H1 (cell line): ENCODE measurements at regions not wholly inside any gene's neighbourhood (a gene's known extent, or its start where the extent isn't known, plus 50 kb on each side); places are given as distances from the start of the nearest gene placed in this dataset.

Experiments used
- CTCF ChIA-PET: fragments of 300-600 bp; sonication (Branson Sonifier 250); formaldehyde crosslinking; loops from one replicate; lab custom pipeline; 2021; ENCODE audit not compliant: partially characterized antibody; lab: Charles Lee
- POLR2A ChIA-PET: fragments of 300-600 bp; sonication (Branson Sonifier 250); formaldehyde crosslinking; loops from one replicate; lab custom pipeline; 2021; ENCODE audit warnings: inconsistent platforms; ENCODE audit not compliant: partially characterized antibody; lab: Charles Lee
- DNase-seq, 2 experiments: peaks; one replicate each; pipeline versions ENCODE4 v3.0.0 to v3.0.0-alpha.2; 2010 to 2022; ENCODE audit warnings: low spot score in 2 of 2, low read depth in 1 of 2, mixed read lengths in 1 of 2
- FAIRE-seq: peaks from 2 replicates; lab custom pipeline; 2011; peaks lifted over from hg19 to GRCh38; lab: Jason Lieb, UNC
- H2AFZ ChIP-seq: 2 replicates; pipeline ENCODE4 v1.8.1; 2012; ENCODE audit warnings: low read length, inconsistent platforms
- H2AK5ac ChIP-seq: 2 replicates; pipeline ENCODE4 v1.6.1; 2013; ENCODE audit warnings: low read depth, low read length
- H2BK120ac ChIP-seq: replicated peaks from 2 replicates; pipeline ENCODE3; 2013; ENCODE audit warnings: low read depth, low read length, inconsistent platforms
- H2BK12ac ChIP-seq: 2 replicates; pipeline ENCODE4 v1.6.1; 2013; ENCODE audit warnings: low read depth, low read length
- H2BK15ac ChIP-seq: 2 replicates; pipeline ENCODE4 v1.6.1; 2013; ENCODE audit warnings: low read length
- H2BK20ac ChIP-seq: 2 replicates; pipeline ENCODE4 v1.6.1; 2013; ENCODE audit warnings: low read length
- H2BK5ac ChIP-seq: 2 replicates; pipeline ENCODE4 v1.6.1; 2013; ENCODE audit warnings: low read depth, low read length
- H3K14ac ChIP-seq: 2 replicates; pipeline ENCODE4 v1.6.1; 2013; ENCODE audit warnings: inconsistent platforms; ENCODE audit not compliant: insufficient read length
- H3K18ac ChIP-seq: 2 replicates; pipeline ENCODE4 v1.6.1; 2013; ENCODE audit warnings: low read length; ENCODE audit errors: extremely low read depth
- H3K23ac ChIP-seq: 2 replicates; pipeline ENCODE4 v1.6.1; 2013; ENCODE audit warnings: inconsistent platforms; ENCODE audit not compliant: insufficient read length
- H3K23me2 ChIP-seq: 2 replicates; pipeline ENCODE4 v1.6.1; 2013; ENCODE audit warnings: low read depth, low read length
- H3K27ac ChIP-seq: 2 replicates; pipeline ENCODE4 v1.6.1; 2011; ENCODE audit warnings: low read depth, low read length, inconsistent platforms
- H3K27me3 ChIP-seq, 4 experiments: replicated peaks in 1 of 4; 1 replicate in 1 of 4; 2 replicates in 3 of 4; pipeline versions ENCODE4 v1.6.1 to v1.8.1; 2011 to 2013; ENCODE audit warnings: low read length in 3 of 4, mild to moderate bottlenecking in 3 of 4, inconsistent platforms in 2 of 4, mixed read lengths in 2 of 4, moderate library complexity in 1 of 4; ENCODE audit not compliant: control insufficient read depth in 3 of 4, insufficient read depth in 3 of 4; ENCODE audit errors: extremely low read depth in 1 of 4
- H3K36me3 ChIP-seq, 4 experiments: 2 replicates each; pipeline versions ENCODE4 v1.6.1 to v1.8.1; 2011 to 2013; ENCODE audit warnings: mild to moderate bottlenecking in 4 of 4, low read length in 3 of 4, moderate library complexity in 2 of 4, control low read depth in 1 of 4, inconsistent platforms in 1 of 4; ENCODE audit not compliant: insufficient read depth in 4 of 4, control insufficient read depth in 2 of 4
- H3K4ac ChIP-seq: replicated peaks from 2 replicates; pipeline ENCODE3; 2013; ENCODE audit warnings: low read length, low read depth, mixed read lengths, inconsistent platforms; ENCODE audit not compliant: insufficient read length
- H3K4me1 ChIP-seq, 4 experiments: replicated peaks in 1 of 4; 1 replicate in 1 of 4; 2 replicates in 3 of 4; pipeline versions ENCODE4 v1.6.1 to v1.8.1; 2011 to 2013; ENCODE audit warnings: low read length in 3 of 4, inconsistent platforms in 2 of 4, mixed read lengths in 1 of 4; ENCODE audit not compliant: insufficient read depth in 4 of 4, control insufficient read depth in 3 of 4
- H3K4me2 ChIP-seq, 2 experiments: 2 replicates each; pipeline versions ENCODE4 v1.6.1 to v1.8.1; 2011 to 2013; ENCODE audit warnings: low read depth in 2 of 2, low read length in 2 of 2, control low read depth in 1 of 2, inconsistent platforms in 1 of 2, mild to moderate bottlenecking in 1 of 2; ENCODE audit not compliant: insufficient read depth in 1 of 2
- H3K4me3 ChIP-seq, 4 experiments: fragments of 200-600, 300-600 bp in 1 of 4; sonication (generic), shearing (Covaris generic), sonication (Bioruptor Twin) in 1 of 4; 2 replicates each; pipeline versions ENCODE4 v1.5.1 to v1.8.1; 2011 to 2016; ENCODE audit warnings: low read length in 4 of 4, low read depth in 3 of 4, control low read depth in 2 of 4, inconsistent platforms in 2 of 4, mild to moderate bottlenecking in 2 of 4, mixed read lengths in 1 of 4, moderate library complexity in 1 of 4; ENCODE audit not compliant: insufficient read depth in 2 of 4; ENCODE audit errors: extremely low read depth in 1 of 4
- H3K56ac ChIP-seq: replicated peaks from 2 replicates; pipeline ENCODE3; 2013; ENCODE audit warnings: low read depth, mild to moderate bottlenecking, mixed read lengths, low read length, inconsistent platforms; ENCODE audit not compliant: insufficient read length
- H3K79me1 ChIP-seq: 2 replicates; pipeline ENCODE4 v1.6.1; 2013; ENCODE audit warnings: low read depth, low read length, control low read depth
- H3K79me2 ChIP-seq, 2 experiments: 2 replicates each; pipeline versions ENCODE4 v1.6.1 to v1.8.1; 2012 to 2013; ENCODE audit warnings: low read length in 2 of 2, mild to moderate bottlenecking in 2 of 2, inconsistent platforms in 1 of 2; ENCODE audit not compliant: insufficient read depth in 2 of 2, control insufficient read depth in 1 of 2
- H3K9ac ChIP-seq, 4 experiments: replicated peaks in 1 of 4; 1 replicate in 1 of 4; 2 replicates in 3 of 4; pipeline versions ENCODE4 v1.6.1 to v1.8.1; 2011 to 2013; ENCODE audit warnings: low read depth in 3 of 4, low read length in 3 of 4, control low read depth in 2 of 4, mild to moderate bottlenecking in 2 of 4, moderate library complexity in 2 of 4, inconsistent platforms in 1 of 4; ENCODE audit errors: extremely low read depth in 1 of 4
- H3K9me3 ChIP-seq, 2 experiments: 2 replicates each; pipeline versions ENCODE4 v1.6.1 to v1.8.1; 2012 to 2013; ENCODE audit warnings: mild to moderate bottlenecking in 2 of 2, moderate library complexity in 2 of 2, control low read depth in 1 of 2, inconsistent platforms in 1 of 2, low read depth in 1 of 2, low read length in 1 of 2, mixed read lengths in 1 of 2; ENCODE audit not compliant: insufficient read depth in 2 of 2
- H4K20me1 ChIP-seq, 2 experiments: replicated peaks in 1 of 2; 2 replicates each; pipeline versions ENCODE3 to v1.8.1; 2011 to 2013; ENCODE audit warnings: inconsistent platforms in 2 of 2, low read length in 2 of 2, mild to moderate bottlenecking in 1 of 2; ENCODE audit not compliant: insufficient read depth in 2 of 2, control insufficient read depth in 1 of 2
- H4K5ac ChIP-seq: 2 replicates; pipeline ENCODE4 v1.6.1; 2013; ENCODE audit warnings: low read length, low read depth, mixed read lengths, inconsistent platforms; ENCODE audit not compliant: insufficient read length
- H4K8ac ChIP-seq: 2 replicates; pipeline ENCODE4 v1.8.0; 2013; ENCODE audit warnings: mild to moderate bottlenecking, moderate library complexity, low read length, inconsistent platforms; ENCODE audit not compliant: insufficient read depth; ENCODE audit errors: extremely low read depth
- H4K91ac ChIP-seq: replicated peaks from 2 replicates; pipeline ENCODE3; 2013; ENCODE audit warnings: low read length, mixed read lengths, inconsistent platforms; ENCODE audit not compliant: insufficient read length
- ASH2L ChIP-seq: fragments of 200-600, 300-600 bp; sonication (generic); IDR thresholded peaks from one replicate; pipeline ENCODE4 v1.7.1; 2017; ENCODE audit warnings: low read length
- CHD1 ChIP-seq: IDR thresholded peaks from 2 replicates; pipeline ENCODE4 v1.6.1; 2012; ENCODE audit warnings: low read depth, low read length, improper control_type of control experiment
- CHD2 ChIP-seq: IDR thresholded peaks from 2 replicates; pipeline ENCODE4 v1.6.1; 2012; ENCODE audit warnings: low read length, improper control_type of control experiment
- EGR1 ChIP-seq: IDR thresholded peaks from 2 replicates; pipeline ENCODE4 v1.6.1; 2011; ENCODE audit warnings: low read depth, low read length, borderline replicate concordance
- EP300 ChIP-seq, 2 experiments: IDR thresholded peaks; 1 replicate in 1 of 2; 2 replicates in 1 of 2; pipeline ENCODE4 v1.6.1; 2011 to 2012; ENCODE audit warnings: low read depth in 2 of 2, low read length in 2 of 2, mild to moderate bottlenecking in 2 of 2, borderline replicate concordance in 1 of 2, inconsistent platforms in 1 of 2, moderate library complexity in 1 of 2
- PHF8 ChIP-seq: fragments of 200-600 bp; sonication (generic); conservative IDR thresholded peaks from 2 replicates; pipeline ENCODE4 v1.7.1; 2012; ENCODE audit warnings: low read depth, mild to moderate bottlenecking, inconsistent platforms, low read length, moderate library complexity
- POLR2AphosphoS5 ChIP-seq: IDR thresholded peaks from 2 replicates; pipeline ENCODE4 v1.6.1; 2011; ENCODE audit warnings: low read depth, low read length
- SIN3A ChIP-seq, 2 experiments: IDR thresholded peaks in 1 of 2; conservative IDR thresholded peaks in 1 of 2; 2 replicates each; pipeline ENCODE4 v1.6.1; 2011 to 2012; ENCODE audit warnings: low read length in 2 of 2, improper control_type of control experiment in 1 of 2, low read depth in 1 of 2, mild to moderate bottlenecking in 1 of 2
- SP1 ChIP-seq: IDR thresholded peaks from 2 replicates; pipeline ENCODE4 v1.6.1; 2011; ENCODE audit warnings: low read depth, low read length
- TAF7 ChIP-seq: optimal IDR thresholded peaks from 2 replicates; pipeline ENCODE3; 2011; ENCODE audit warnings: low read depth, mild to moderate bottlenecking, inconsistent platforms, low read length, moderate library complexity, borderline replicate concordance
- WGBS, 2 experiments: shearing (Covaris generic) in 1 of 2; methylation state at CpG; one replicate each; pipeline versions ENCODE4 v1.1.6 to v1.1.7; 2013 to 2015; ENCODE audit warnings: low lambda C conversion rate in 2 of 2, mixed read lengths in 2 of 2, inconsistent platforms in 1 of 2, low coverage in 1 of 2, missing lambda C conversion rate in 1 of 2; ENCODE audit not compliant: insufficient replicate concordance in 2 of 2, insufficient coverage in 1 of 2, insufficient read length in 1 of 2; ENCODE audit errors: extremely low coverage in 1 of 2, missing lambda C conversion rate in 1 of 2; 5-methylcytosine and 5-hydroxymethylcytosine counted together

- WGBS, 2 experiments = 93% methylated on average over 4 of the region's 4 CpGs; no CpG with 5 or more reads in 1 of the 2 experiments
- Histone ChIP-seq H2BK15ac (no peak overlapping the region), H4K20me1 (no peaks in the 10 kb centered on the region), H3K27me3 (no peaks in the 10 kb centered on the region), H4K8ac (no peak overlapping the region), H3K4me2 (no peak overlapping the region), H3K18ac (no peak overlapping the region), H2AFZ (no peak overlapping the region), H3K56ac (no peak overlapping the region), H2BK20ac (no peak overlapping the region), H2BK120ac (no peak overlapping the region), H3K4me1 (0 out of 7 replicates have a peak, but pooled peaks cover 0 to 1% (median 0%) of the 10 kb centered on the region in 4 experiments), H3K4ac (no peak overlapping the region), H3K23me2 (no peaks in the 10 kb centered on the region), H4K5ac (no peak overlapping the region), H3K23ac (no peak overlapping the region), H2AK5ac (no peak overlapping the region), H3K79me1 (no peaks in the 10 kb centered on the region), H3K36me3 (no peaks in the 10 kb centered on the region), H3K9ac (no peak overlapping the region), H3K4me3 (no peak overlapping the region), H3K27ac (no peak overlapping the region), H3K14ac (no peak overlapping the region), H4K91ac (no peak overlapping the region), H3K9me3 (no peaks in the 10 kb centered on the region), H2BK12ac (no peak overlapping the region), H3K79me2 (no peaks in the 10 kb centered on the region), H2BK5ac (no peak overlapping the region)
- TF ChIP-seq CHD2 = no peak
- TF ChIP-seq EGR1 = no peak
- TF ChIP-seq PHF8 = no peak
- no peak for TF ChIP-seq EP300 (IDR thresholded peaks at IDR 0.05; ENCODE audit: borderline replicate concordance in 1 of 2, low read depth in 2 of 2, low read length in 2 of 2)
- TF ChIP-seq CHD1 = no peak
- TF ChIP-seq POLR2AphosphoS5 = no peak
- TF ChIP-seq SP1 = no peak
- no peak for TF ChIP-seq ASH2L
- TF ChIP-seq TAF7 = no peak
- no peak for TF ChIP-seq SIN3A (conservative IDR thresholded peaks at IDR 0.05 in 1 of 2, IDR thresholded peaks at IDR 0.05 in 1 of 2; ENCODE audit: low read depth in 1 of 2, low read length in 2 of 2)
- CTCF ChIA-PET = interaction anchor here (0.9 to 1.8 kb wide), 3 partner anchors 9 to 61 kb away, joined by 3 to 7 read pairs (median 3); no protein-coding TSS in a partner anchor
- no peak for DNase-seq
- POLR2A ChIA-PET = no interaction called here
- no peak for FAIRE-seq
Observed at GRCh38 chr3:99175276-99175812, 273.8 kb upstream of the DCBLD2 start.
